ENCODE measurements at regions not wholly inside any gene's neighbourhood (a gene's known extent, or its start where the extent isn't known, plus 50 kb on each side); places are given as distances from the start of the nearest gene placed in this dataset.
"Not testable (repeated sequence)": the region's sequence is repeated elsewhere in the genome, so short reads cannot be mapped to it uniquely, and the experiment has no call there.

GRCh38 chr1:195733408-195733807 is 874.8 kb downstream of the KCNT2 start:
- H3K27ac Mint-ChIP-seq, result no peak overlapping the region
- H3K9me3 Mint-ChIP-seq, result peaks cover 8 to 10% of the 10 kb centered on the region in 2 donors
- DNase-seq (ENCODE audit: low spot score in 2 of 2), result no peak
- ATAC-seq, result no peak
- no peaks in the 10 kb centered on the region for H3K36me3 Mint-ChIP-seq

- no peak for DNase-seq (ENCODE audit: low spot score in 2 of 2)
- no peaks in the 10 kb centered on the region for H3K36me3 Mint-ChIP-seq
Observed at GRCh38 chr1:195731385-195731784, 876.9 kb downstream of the KCNT2 start.

DNA sequence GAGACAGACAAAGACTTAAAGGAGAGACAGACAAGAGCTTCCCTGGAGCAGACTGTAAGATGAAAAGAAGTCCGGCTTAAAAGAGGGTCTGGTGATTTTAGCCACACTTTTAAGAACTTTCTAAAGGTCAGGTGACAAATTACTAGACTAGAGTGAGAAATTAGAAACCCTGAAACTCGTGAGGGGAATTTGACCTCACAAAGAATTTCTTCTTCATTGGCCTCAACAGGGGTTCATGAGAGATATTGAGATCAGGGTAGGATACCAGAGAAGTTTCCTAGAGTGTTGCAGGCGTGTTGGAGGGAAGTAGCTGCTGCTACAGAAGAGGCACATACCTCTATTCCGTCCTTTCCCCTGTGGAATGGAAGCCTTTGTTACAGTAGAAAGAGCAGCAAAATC is 884.4 kb downstream of the KCNT2 start:
- no peaks in the 10 kb centered on the region for H3K36me3 Mint-ChIP-seq
- peaks cover 0 to 3% of the 10 kb centered on the region in 2 donors for H3K9me3 Mint-ChIP-seq
- ATAC-seq (no peak), DNase-seq (ENCODE audit: low spot score in 2 of 2) (no peak)
- no peak overlapping the region for H3K27ac Mint-ChIP-seq

More at GRCh38 chr1:195731385-195731784, 876.9 kb downstream of the KCNT2 start:
- no peak overlapping the region for H3K27ac Mint-ChIP-seq
- no peak for ATAC-seq
- H3K9me3 Mint-ChIP-seq, result peaks cover 8 to 10% of the 10 kb centered on the region in 2 donors

DNA sequence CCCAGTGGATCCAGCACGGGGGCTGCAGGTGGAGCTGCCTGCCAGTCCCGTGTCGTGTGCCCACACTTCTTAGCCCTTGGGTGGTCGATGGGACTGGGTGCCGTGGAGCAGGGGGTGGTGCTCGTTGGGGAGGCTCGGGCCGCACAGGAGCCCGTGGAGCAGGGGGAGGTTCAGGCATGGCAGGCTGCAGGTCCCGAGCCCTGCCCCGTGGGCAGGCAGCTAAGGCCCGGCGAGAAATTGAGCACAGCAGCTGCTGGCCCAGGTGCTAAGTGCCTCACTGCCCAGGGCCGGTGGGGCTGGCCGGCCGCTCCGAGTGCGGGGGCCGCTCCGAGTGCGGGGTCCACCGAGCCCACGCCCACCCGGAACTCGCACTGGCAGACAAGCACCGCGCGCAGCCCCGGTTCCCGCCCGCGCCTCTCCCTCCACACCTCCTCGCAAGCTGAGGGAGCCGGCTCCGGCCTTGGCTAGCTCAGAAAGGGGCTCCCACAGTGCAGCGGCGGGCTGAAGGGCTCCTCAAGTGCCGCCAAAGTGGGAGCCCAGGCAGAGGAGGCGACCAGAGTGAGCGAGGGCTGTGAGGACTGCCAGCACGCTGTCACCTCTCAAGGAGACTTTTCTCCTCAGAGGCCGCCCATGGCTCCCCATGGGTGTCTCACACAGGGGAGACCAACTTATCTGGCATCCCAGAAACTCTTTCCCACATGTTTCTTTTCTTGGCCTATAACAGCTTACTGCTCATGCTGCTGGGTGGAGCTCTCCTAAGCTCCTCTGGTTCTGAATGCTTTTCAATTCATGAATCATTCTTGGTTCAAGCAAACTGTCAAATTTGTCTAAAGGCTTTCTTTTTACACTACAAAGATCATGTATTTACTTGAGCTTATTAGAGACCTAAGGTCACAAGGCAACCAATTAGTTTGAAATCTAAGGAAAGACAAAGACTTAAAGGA is 885.1 kb downstream of the KCNT2 start:
- not testable (repeated sequence) for H3K27ac Mint-ChIP-seq

GRCh38 chr1:195722146-195722545 is 886.1 kb downstream of the KCNT2 start:
- H3K27ac Mint-ChIP-seq; H3K36me3 Mint-ChIP-seq; DNase-seq (ENCODE audit: low spot score in 2 of 2); ATAC-seq; H3K9me3 Mint-ChIP-seq: not testable (repeated sequence)

More for the DNA sequence above, 885.1 kb downstream of the KCNT2 start:
- H3K9me3 Mint-ChIP-seq; ATAC-seq; H3K36me3 Mint-ChIP-seq; DNase-seq (ENCODE audit: low spot score in 2 of 2): not testable (repeated sequence)

DNA sequence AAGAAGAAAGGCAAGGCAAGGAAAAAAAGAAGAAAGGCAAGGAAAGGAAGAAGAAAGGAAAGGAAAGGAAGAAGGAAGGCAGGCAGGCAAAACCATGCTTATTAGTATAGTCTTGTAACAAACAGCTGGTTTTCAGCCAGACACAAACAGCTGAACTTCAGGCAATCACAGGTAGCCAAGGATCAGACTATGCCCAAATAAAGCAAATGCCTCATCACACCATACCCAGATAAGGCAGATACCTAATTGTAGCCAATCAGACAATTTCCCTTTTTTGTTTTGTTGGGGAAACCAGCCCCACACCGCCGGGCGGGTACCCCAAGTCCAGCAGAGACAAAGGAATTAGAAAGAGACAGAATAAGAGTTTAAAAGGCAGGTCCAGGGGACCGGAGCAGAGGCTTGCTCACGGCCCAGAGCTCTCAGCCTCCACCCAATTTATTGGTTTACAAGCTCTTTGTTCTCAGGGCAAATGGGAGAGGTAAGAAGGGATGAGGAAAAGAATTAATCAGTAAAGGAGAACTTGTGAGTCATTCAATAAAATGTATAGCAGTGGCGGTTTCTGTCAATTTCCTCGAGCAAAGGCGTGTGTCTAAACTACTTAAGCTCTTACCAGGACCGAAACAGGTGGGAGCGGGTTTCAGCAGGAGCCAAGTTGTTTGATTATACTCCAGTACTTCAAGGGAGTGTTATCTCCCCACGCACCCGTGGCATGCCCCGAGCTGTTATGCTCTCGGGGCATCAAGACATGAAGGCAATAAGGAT is 886.8 kb downstream of the KCNT2 start:
- no peak for ATAC-seq
- Mint-ChIP-seq H3K9me3 (peaks cover 0 to 3% of the 10 kb centered on the region in 2 donors), H3K36me3 (no peaks in the 10 kb centered on the region), H3K27ac (no peak overlapping the region)
- no peak for DNase-seq (ENCODE audit: low spot score in 2 of 2)

GRCh38 chr1:195717651-195718050 is 890.6 kb downstream of the KCNT2 start:
- ATAC-seq, result no peak
- H3K9me3 Mint-ChIP-seq, result peaks cover 0 to 3% of the 10 kb centered on the region in 2 donors
- no peak for DNase-seq (ENCODE audit: low spot score in 2 of 2)
- H3K36me3 Mint-ChIP-seq, result no peaks in the 10 kb centered on the region
- no peak overlapping the region for H3K27ac Mint-ChIP-seq

DNA sequence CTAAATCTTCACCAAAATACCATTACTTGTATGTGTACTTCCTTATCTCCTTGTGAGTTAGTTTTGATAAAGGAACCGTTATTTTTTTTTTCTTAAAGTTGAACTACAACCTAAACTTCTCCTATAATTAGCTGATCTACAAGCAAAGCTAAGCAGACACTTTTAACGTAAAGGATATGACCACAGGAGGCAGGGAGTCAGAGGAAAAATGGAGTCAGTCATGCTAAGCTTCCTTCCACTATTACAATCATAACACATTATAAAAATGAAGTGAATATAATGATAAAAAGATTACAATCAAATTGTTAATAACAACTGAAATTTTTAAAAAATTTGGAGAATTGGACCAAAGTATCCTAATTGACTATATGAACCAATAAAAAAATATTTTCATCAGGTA is 892.6 kb downstream of the KCNT2 start:
- Mint-ChIP-seq H3K36me3 (no peaks in the 10 kb centered on the region), H3K9me3 (peaks cover 0 to 3% of the 10 kb centered on the region in 2 donors), H3K27ac (no peak overlapping the region)
- no peak for DNase-seq (ENCODE audit: low spot score in 2 of 2)
- no peak for ATAC-seq

GRCh38 chr1:195714248-195714647 is 894.0 kb downstream of the KCNT2 start:
- Mint-ChIP-seq H3K9me3 (no peaks in the 10 kb centered on the region), H3K36me3 (no peaks in the 10 kb centered on the region)
- ATAC-seq, result no peak

DNA sequence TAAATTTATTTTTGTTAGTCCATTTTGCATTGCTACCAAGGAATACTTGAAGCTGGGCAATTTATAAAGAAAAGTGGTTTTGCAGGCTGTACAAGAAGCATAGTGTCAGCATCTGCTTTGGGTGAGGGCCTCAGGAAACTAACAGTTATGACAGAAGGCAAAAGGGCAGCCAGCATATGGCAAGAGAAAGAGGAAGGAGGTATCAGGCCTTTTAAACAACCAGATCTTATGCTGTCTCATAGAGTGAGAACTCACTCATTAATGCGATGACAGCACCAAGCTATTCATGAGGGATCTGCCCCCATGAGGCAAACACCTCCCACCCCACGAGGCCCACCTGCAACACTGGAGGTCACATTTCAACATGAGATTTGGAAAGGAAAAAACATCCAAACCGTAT is 898.4 kb downstream of the KCNT2 start:
- ATAC-seq (no peak), DNase-seq (ENCODE audit: low spot score in 2 of 2) (no peak)
- no peak overlapping the region for H3K27ac Mint-ChIP-seq

More at GRCh38 chr1:195714248-195714647, 894.0 kb downstream of the KCNT2 start:
- H3K27ac Mint-ChIP-seq, result no peak overlapping the region
- DNase-seq (ENCODE audit: low spot score in 2 of 2), result no peak

GRCh38 chr1:195704028-195704427 is 904.2 kb downstream of the KCNT2 start:
- Mint-ChIP-seq H3K27ac (no peak overlapping the region), H3K36me3 (no peaks in the 10 kb centered on the region), H3K9me3 (no peaks in the 10 kb centered on the region)
- ATAC-seq (no peak), DNase-seq (ENCODE audit: low spot score in 2 of 2) (no peak)

More for the DNA sequence above, 898.4 kb downstream of the KCNT2 start:
- H3K9me3 Mint-ChIP-seq, result no peaks in the 10 kb centered on the region
- no peaks in the 10 kb centered on the region for H3K36me3 Mint-ChIP-seq

DNA sequence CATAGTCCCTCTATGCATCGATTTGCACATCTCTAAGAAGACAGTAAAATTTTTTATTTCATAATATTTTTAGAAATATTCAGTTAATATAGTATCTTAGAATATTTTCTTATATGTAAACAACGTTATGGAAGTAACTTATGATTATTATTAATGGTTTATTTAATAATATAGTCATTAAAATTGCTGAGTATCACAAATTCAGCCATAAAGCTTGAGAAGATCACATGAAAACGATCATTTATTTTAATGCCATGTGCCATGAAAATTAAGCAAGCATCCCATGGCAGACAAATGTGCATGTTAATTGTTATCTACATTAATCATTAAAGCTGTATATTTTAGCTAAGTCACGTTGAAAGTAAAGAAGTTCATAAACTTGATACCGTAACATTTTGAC is 907.1 kb downstream of the KCNT2 start:
- Mint-ChIP-seq H3K36me3 (no peaks in the 10 kb centered on the region), H3K27ac (no peak overlapping the region), H3K9me3 (no peaks in the 10 kb centered on the region)
- ATAC-seq, result no peak
- DNase-seq (ENCODE audit: low spot score in 2 of 2), result no peak

GRCh38 chr1:195697130-195697529 is 911.1 kb downstream of the KCNT2 start:
- DNase-seq (ENCODE audit: low spot score in 2 of 2) (no peak), ATAC-seq (peak in 1 of 2 donors; percentile 49)
- no peak overlapping the region for H3K27ac Mint-ChIP-seq
- H3K36me3 Mint-ChIP-seq, result no peaks in the 10 kb centered on the region
- H3K9me3 Mint-ChIP-seq, result no peaks in the 10 kb centered on the region

DNA sequence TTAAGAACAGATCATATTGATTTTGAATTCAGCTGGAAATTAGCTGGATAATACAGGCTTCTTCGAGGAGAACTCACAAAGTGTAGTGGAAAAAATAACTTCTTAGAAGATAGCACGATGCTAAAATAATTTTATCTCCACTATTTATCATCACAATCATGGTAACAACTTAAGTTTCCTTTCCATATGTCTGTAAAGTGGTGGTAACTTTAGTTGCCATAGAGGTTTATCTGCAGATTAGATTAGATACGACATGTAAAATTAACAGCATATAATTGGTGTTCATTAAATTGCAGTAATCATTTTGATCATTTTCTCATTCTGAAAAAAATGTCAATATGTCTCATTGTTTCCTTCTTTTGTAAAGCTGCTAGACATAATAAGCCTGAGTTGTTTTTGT is 921.5 kb downstream of the KCNT2 start:
- peaks cover 0 to under 1% of the 10 kb centered on the region in 2 donors for H3K9me3 Mint-ChIP-seq
- no peak overlapping the region for H3K27ac Mint-ChIP-seq
- DNase-seq (ENCODE audit: low spot score in 2 of 2), result no peak
- no peaks in the 10 kb centered on the region for H3K36me3 Mint-ChIP-seq
- ATAC-seq, result no peak

- ATAC-seq, result no peak
- Mint-ChIP-seq H3K9me3 (peaks cover 11 to 23% of the 10 kb centered on the region in 2 donors), H3K27ac (no peak overlapping the region), H3K36me3 (no peaks in the 10 kb centered on the region)
- DNase-seq (ENCODE audit: low spot score in 2 of 2), result no peak
Observed at GRCh38 chr1:195664628-195665027, 943.6 kb downstream of the KCNT2 start.

DNA sequence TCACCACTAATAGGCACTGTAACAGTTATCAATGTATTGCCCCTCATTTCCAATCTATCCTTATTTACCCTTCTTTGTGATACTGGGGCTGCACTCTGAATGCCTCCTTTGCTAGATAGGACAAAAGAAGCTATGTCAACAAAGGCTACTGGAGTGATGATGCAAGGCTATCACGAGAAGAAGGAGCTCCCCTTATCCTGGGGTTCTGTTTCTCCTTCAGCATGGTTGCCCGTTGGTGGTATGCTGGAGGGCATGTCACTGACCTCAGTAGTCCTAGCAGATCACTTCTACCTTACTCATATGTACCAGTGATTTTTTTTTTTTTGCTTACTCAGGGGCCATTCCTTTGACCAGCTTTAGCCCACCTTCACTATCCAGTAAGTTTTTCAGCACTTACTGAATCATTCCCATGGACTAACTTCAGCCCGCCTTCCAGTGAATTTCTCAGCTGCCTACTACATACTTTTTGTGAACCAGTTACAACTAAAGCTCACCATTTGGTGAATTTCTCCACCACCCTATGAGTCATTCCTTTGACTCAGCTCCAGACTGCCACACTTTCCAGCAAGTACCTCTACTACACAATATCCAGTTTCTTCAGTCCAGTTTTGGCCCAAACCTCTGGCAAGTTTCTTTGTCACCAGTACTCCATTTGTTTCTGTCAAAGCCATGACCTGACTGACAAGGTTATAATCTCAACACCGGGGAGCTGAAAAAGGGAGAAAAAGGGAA is 944.5 kb downstream of the KCNT2 start:
- Mint-ChIP-seq H3K27ac (no peak overlapping the region), H3K9me3 (peaks cover 11 to 26% of the 10 kb centered on the region in 2 donors), H3K36me3 (no peaks in the 10 kb centered on the region)
- ATAC-seq (no peak), DNase-seq (ENCODE audit: low spot score in 2 of 2) (no peak)

DNA sequence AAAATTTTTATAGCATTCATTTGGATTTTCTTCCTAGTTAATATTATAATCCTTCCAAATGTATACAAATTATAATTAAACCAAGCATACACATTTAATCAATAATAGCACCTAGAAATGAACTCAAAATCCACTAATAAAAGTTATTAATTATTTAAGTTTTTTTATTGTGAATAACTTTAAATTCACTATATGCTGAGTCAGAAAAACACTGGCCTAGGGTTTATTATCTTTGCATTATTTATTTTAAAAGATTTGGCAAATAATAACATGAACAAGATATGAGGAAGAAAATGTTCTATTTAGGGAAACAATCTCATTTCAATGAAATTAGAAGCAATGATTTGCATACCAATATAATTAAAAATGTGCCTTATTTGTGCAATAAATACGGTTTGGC is 951.5 kb downstream of the KCNT2 start:
- no peak for ATAC-seq
- Mint-ChIP-seq H3K36me3 (no peaks in the 10 kb centered on the region), H3K9me3 (peaks cover 5 to 9% of the 10 kb centered on the region in 2 donors), H3K27ac (no peak overlapping the region)
- no peak for DNase-seq (ENCODE audit: low spot score in 2 of 2)

All from activated naive CD4-positive, alpha-beta T cell treated with anti-CD3 and anti-CD28 coated beads, Interleukin-2, amount 50 U/mL, for 72 hours (primary cell).